Activated CD4-positive, alpha-beta T cell treated with anti-CD3 and anti-CD28 coated beads, Interleukin-2, Interleukin-6, amounts not matched to agents 100 ng/mL and 50 ng/mL, durations not matched to agents 16 hours and 8 hours (primary cell): ENCODE measurements at regions not wholly inside any gene's neighbourhood (a gene's known extent, or its start where the extent isn't known, plus 50 kb on each side); places are given as distances from the start of the nearest gene placed in this dataset.

ENCODE experiments used
- DNase-seq: peaks from one replicate; pipeline ENCODE4 v3.0.0-alpha.2; 2020

DNA sequence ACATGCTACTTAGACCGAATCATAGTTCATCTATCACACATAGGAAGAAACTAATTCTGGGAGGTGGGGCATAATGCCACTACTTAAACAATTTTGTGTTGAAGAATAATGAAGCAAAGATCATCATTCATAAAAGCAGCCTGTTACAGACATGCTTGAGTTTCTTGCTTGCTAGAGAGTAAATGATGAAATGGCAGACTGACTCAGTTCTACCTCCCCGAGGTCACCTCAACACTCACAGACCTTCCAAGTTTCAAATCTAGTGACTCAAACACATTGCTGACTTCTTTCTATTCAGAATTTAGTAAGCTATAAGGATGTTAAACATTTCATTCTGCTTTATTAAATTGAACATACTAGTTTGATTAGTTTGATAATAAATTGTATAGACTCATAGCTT, 636.5 kb upstream of the FRG1 start:
- no peak for DNase-seq

- DNase-seq, result no peak
Measured at GRCh38 chr4:189304809-189305208, 635.9 kb upstream of the FRG1 start.

- DNase-seq, result no peak
Measured at GRCh38 chr4:189305500-189305899, 635.2 kb upstream of the FRG1 start.

DNA sequence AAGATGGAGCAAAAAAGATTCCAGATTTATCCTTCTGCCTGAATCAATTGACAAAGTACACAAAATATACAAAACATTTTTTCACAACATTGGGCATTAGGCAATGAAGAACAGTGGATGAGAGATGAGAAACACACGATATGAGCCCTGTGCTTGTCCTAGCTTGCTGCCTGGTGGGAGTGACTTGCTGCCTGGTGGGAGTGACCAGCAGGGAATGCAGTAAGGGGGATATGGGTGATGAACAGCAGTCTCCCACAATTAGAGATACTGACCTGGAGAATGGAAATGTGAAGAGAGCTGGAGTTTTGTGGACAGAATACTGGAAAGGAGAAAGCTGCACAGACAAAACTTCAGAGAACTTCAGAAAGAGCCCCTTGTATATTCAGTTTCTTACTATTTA, 629.4 kb upstream of the FRG1 start:
- DNase-seq, result no peak

- DNase-seq, result no peak
Measured at GRCh38 chr4:189313064-189313463, 627.6 kb upstream of the FRG1 start.

DNA sequence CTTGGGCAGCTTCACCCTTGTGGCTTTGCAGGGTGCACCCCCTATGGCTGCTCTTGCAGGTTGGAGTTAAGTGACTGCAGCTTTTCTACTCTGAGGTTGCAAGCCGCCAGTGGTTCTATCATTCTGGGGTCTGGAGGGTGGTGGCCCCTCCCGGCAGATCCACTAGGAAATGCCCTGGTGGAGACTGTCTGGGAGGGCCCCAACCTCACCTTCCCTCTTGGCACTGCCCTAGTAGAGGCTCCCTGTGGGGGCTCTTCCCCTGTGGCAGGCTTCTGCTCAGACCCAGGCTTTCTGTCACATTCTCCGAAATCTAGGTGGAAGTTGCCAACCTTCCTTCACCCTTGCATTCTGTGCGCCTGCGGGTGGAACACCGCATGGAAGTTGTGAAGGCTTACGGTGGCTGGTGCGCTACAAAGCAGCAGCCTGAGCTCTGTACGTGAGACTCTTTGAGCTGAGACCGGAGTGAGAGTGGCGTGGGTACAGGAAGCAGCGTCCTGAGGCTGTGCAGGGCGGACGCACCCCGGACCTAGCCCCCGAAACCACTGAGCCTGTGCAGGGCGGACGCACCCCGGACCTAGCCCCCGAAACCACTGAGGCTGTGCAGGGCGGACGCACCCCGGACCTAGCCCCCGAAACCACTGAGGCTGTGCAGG, 626.7 kb upstream of the FRG1 start:
- no peak for DNase-seq

GRCh38 chr4:189322426-189322825, 618.2 kb upstream of the FRG1 start:
- DNase-seq, result no peak

DNA sequence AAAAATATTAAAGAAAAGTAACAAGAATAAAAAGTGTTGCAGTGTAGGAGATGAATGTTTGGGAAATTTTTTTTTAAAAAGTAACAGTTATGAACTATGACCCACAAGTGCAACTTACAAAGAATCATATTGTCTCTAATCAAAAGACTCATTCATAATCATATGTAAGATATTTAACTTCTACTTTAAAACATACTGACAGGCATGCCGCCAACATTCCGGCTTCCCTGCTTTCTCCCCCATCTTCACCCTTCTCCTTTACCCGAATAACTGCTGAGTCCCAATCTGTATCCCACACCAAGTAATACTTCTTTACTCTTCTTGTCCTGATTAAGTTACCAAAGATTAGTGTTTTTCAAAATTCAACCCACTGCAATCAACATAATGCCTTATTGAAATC, 598.8 kb upstream of the FRG1 start:
- DNase-seq, result no peak

GRCh38 chr4:189355590-189355989, 585.1 kb upstream of the FRG1 start:
- DNase-seq, result no peak

GRCh38 chr4:189362364-189362763, 578.3 kb upstream of the FRG1 start:
- DNase-seq, result no peak

- no peak for DNase-seq
Measured at GRCh38 chr4:189364032-189364449, 576.6 kb upstream of the FRG1 start.

- DNase-seq, result no peak
Measured at GRCh38 chr4:189365451-189365850, 575.2 kb upstream of the FRG1 start.

GRCh38 chr4:189367832-189368231, 572.8 kb upstream of the FRG1 start:
- DNase-seq, result no peak

DNA sequence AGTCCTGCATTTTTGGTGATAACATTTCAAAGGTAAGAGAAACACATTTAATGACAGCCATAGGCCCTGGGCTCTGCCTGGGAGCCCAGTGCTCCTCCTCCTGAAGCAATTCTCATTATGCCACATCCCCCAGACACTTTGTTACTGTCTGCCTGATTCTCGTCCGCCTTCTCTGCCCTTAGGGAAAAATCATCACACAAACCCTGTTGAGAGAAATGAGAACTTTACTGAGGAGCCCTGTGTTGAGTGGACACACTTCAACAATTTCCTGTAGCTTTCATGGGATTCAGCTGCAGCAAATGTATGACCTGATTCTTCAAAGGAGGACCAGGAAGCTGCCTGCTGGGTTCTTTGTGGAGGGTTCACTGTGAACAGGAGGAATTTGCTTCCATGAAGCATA, 566.5 kb upstream of the FRG1 start:
- no peak for DNase-seq

DNA sequence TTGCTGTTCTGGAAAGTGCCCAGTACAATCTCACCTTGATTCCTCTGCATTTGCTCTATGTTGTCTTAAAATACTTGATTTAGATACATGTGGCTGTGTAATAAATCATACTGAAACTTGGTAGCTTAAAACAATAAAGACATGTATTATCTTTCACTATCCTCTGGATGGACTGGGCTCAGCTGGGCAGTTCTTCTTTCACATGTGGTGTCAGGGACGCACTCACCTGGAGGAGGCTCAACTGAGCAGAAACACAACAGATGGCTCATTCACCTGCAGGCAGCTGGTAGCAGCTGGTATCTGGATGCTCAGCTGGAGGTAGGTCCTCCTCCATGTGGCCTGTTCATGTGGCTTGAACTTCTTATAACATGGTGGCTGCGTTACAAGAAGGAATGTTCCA, 563.8 kb upstream of the FRG1 start:
- no peak for DNase-seq

DNA sequence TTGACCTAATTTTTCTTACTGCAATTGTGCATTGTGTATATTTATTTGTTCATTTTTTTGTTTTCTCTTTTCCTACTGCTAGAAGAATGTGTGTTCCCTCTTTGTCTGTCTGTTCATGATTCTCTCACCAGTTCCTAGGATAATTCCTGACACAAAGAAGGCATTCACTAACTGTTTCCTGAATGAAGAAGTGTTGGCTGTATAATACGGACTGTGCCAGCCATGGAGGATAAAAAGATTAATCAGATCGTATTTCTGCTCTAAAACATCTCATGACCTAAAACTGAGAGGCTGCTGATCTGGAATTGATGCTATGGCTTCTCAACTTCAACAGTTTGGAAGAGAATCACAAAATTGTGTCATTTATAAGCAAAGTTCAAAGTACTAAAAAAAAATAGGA, 563.1 kb upstream of the FRG1 start:
- no peak for DNase-seq

DNA sequence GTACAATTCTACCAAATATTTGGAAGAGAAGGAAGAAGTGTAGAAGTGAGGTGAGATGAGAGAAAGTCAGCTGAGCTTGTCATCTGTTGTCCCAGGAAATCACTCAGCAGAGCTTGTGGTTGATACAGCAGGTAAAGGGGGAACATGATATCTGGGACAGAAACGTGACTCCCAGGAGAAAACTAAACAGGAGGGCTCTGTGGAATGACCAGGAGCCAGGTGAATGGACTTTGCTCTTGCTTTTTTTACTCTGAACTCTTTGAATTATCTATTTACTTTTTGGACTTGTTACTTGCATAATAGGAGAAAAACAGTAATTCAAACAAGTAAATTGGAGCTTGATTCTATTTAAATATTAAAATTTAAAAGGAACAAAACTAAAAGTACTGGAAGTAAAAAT, 555.6 kb upstream of the FRG1 start:
- no peak for DNase-seq

- no peak for DNase-seq
Measured at GRCh38 chr4:189385579-189385978, 555.1 kb upstream of the FRG1 start.

- DNase-seq, result no peak
Measured at GRCh38 chr4:189396435-189396834, 544.2 kb upstream of the FRG1 start.

GRCh38 chr4:189404271-189404670, 536.4 kb upstream of the FRG1 start:
- DNase-seq, result no peak

GRCh38 chr4:189409158-189409557, 531.5 kb upstream of the FRG1 start:
- no peak for DNase-seq

- DNase-seq, result no peak
Measured at GRCh38 chr4:189414021-189414420, 526.7 kb upstream of the FRG1 start.

GRCh38 chr4:189420572-189420971, 520.1 kb upstream of the FRG1 start:
- DNase-seq, result no peak

- no peak for DNase-seq
Measured at GRCh38 chr4:189436207-189436606, 504.5 kb upstream of the FRG1 start.

GRCh38 chr4:189440716-189441115, 500.0 kb upstream of the FRG1 start:
- no peak for DNase-seq

GRCh38 chr4:189443341-189443740, 497.3 kb upstream of the FRG1 start:
- no peak for DNase-seq
